ENCODE measurements at regions not wholly inside any gene's neighbourhood (a gene's known extent, or its start where the extent isn't known, plus 50 kb on each side); places are given as distances from the start of the nearest gene placed in this dataset.

DNA sequence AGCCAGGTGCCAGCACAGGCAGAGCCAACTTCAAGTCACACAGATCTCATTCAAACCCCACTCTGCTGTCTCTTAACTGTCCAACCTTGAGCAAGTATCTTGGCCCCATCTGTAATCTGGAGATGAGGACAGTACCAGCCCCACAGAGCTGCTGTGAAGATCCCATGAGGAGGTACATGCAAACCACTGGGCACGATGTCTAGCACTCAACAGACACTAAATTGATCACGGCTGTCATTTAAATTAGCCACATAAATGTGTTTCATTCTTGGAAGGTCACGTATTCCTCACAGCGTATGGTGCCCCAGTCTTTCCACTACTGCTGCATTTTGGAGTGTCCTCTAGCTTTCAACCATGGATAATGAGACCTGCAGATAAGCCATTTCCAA is 167.6 kb upstream of the ID2 start:
- DNase-seq: no peak

DNA sequence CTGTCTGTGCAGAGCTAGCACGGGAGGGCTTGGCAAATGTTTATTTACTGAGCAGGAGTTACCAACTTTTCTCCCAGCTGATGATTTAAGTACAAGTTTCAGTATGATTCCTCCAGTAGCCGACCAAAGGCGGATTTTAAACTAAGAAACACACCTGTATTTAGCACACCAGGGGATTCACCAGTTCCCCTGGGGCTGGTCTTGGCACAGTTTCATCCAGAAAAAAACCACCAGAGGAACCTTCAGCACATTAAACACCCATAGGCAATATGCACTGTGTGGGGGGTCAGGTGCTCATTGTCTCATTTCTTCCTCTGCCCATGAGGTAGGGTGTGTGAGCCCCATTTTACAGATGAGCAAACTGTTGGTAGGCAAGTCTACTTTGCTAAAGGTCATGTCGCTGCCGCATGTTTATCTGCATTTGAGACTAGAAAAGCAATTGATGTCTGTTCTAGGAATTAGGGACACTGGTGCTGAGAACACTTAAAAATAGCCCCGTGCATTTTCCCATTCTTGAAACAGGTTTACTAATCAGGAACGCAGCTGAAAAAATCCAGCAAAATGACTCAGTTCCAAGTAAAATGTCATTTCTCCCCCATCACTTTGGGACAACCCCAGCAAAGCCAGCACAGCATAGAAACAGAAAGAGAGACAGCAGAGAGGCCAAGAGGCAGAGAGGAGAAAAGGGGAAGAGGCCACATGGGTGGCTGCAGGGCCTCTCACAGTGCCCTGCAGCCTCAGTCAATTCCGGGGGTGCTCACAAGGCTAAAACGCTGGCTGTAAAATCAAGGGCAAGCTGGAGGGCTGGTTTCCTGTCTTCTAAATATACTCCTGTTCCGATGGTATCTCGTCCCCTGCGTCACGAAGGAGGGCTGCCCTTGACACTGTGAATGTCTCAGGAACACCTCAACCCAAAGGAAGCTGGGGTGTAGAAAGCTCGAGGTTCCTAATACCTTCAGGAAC is 166.8 kb upstream of the ID2 start:
- peak in 1 of 3 donors; percentile 22 for DNase-seq

DNA sequence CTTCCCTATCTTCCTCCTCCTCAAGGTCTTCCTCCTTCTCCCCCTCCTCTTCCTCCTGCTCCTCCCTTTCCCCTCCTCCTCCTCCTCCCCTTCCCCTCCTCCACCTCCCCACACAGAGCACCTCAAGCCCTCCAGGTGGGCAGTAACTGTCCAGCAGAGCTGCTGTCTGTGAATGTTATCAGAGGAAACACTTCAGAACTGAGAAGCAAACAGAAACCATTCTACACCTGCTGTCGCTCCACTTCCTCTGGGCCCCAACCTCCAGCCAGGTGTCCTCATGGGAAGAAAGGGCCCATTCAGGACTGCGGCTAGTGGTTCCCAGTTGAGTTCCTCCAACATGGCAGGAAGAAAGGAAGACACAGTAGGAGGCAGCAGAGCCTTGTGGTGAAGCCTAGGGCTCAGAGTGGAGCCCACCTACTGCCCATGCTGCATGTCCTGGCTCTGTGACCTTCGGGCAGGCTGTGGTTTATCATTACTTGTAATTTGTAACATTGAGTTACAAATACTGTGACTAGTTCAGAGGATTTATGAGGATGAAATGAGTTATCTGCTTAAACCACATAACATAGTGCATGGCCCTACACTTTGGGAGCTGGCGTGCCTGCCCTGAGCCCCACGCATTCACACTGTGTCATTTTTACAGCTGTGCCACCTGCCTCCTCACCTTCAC is 165.9 kb upstream of the ID2 start:
- DNase-seq: no peak

DNA sequence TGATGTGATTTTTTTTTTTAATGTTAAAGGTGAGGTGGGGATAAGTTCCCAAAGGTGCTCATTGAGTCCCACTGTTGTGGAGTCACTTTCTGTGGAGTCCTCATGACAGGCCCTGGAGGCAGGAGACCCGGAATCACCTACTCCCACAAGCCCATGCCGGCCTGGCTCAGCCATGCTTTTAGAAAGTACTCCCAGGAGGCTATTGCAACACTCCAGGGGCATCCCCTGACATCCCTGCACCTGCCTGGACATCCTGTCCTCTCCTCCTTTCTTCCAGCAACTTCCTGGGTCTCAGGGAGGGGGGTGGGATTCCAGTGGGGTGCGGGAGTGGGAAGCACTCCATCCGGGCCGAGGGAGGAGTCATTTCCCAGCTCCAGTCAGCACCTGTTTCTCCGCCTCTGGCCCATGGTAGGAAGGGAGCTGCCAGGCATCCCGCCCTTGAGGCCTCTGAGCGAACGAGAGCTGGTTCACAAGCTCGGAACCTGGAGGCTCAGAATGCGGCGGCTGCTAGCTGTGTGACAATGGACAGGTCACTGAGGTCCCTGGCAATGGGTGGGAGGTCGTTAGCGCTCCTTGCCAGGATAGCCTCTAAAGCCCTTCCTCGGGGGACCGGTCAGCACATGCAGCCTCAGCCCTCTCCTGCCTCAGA is 163.9 kb upstream of the ID2 start:
- no peak for DNase-seq

DNA sequence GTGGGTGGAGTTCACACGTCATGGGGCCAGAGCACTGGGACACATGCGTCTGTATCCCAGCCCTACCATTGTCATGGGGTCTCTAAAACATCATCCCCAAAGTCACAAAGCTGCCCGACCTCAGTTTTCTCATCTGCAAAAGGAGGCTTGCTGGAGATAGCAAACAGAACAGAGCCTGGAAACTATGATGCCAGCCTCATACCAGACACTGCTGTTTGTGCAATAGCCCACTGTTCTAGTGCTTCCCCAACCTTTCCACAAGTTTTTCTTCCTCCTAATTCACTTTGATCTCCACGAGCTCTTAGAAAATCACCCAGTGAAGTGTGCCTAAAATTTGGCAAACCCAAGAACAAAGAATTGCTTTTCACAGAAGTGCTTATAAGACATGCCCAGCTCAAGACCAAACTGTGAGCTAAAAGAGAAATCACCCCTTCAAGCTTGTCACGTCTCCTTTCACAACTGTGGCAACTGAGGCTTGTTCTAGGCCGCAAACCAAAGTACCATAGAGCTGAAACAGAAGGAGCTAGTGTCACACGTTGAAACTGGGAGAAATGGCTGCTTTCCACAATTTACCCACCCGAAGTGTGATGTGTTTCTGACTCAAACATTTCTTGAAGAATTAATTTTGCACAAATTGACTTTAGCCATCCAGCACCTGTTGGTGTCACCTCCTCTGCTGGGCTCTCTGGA is 162.7 kb upstream of the ID2 start:
- no peak for DNase-seq

DNA sequence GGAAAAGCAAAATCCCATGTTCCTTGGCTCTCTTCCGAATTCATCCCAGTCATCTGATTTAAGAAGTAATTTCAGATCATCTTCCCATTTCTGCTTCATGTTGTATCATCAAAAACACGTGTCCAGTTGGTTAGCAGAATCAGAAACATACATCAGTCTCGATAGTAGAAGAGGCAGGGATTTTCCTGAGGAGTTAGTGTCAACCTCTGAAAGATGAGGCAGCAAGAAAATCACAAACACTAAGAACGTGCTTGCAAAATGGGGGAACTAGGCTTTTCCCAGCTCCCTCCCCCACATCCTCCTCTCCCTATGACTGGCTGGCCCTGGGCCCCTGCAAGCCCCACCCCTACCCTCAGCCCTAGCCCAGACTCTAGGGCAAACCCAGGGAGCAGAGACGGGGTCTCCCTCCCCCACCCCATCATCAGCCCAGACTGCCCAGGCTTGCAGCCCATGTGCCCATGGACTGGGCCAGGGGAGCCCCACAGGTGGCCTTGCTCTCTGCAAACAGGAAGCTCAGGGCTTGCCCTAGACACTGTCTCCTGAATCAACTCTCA is 161.0 kb upstream of the ID2 start:
- no peak for DNase-seq

DNA sequence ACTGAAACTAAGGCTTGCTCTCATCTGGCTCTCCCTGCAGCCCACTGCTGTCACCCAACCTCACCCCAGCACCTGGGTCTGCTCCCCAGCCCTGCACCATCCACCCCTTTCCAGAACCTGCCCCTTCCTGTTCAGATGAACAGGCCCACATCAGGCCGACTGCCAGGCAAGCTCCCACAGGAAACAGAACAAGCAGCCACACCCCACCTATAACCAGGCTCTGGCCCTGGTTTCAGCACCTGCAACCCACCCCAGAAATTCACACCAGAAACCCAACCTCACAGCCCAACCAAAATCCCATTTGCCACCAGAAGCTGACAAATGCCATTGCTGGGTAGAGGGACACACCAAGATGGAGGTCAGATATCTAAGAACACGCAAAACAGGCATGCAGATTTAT is 159.2 kb upstream of the ID2 start:
- no peak for DNase-seq

DNA sequence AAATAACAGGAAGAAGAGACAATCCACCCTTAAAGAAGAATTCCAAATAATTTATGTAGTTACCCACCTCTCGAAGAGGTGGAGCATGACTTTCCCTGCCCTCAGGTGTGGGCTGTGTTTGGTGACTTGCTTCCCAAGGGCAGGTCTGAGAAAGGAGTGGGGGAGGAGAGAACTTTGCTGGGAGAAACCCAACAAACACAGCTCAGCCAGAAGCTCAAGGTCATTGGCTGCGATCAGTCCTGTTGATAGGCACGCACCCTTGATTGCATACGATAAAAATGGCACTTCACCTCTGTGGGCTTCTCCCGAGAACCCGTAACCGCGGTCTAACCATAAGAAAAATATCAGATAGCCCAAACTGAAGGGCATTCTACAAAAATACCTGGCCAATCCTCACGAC is 157.5 kb upstream of the ID2 start:
- no peak for DNase-seq

DNA sequence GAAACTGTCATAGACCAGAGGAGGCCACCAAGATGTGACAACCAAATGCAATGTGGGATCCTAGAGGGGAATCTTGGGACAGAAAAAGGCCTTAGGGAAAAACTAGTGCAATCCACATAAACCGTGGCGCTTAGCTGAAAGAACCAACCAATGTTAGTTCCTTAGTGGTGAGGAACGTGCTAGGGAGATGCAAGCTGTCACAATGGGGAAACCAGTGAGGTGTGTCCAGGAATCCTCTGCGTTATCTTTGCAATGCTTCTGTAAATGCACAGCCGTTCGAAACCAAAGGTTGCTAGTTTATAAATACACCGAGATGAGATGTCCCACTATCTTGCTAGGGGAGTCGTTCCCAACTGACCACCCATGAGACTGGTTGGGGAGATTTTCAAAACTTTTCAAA is 157.0 kb upstream of the ID2 start:
- DNase-seq: no peak

DNA sequence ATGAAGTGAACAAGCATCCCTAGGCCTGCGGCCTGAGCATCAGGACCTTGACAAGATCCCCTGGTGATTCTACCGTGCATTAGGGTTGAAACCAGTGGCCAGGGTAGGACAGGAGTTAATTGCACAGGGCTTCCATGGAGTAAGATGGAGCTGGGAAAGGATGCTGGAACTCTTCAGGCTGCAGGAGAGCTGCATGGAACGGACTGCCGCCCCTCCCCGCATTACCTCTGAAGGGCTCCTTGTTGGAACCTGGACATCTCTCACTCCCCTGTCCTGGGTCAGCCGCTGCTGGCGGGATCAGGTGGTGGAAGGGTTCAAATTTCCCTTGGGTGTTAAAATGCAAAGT is 156.6 kb upstream of the ID2 start:
- DNase-seq: no peak

DNA sequence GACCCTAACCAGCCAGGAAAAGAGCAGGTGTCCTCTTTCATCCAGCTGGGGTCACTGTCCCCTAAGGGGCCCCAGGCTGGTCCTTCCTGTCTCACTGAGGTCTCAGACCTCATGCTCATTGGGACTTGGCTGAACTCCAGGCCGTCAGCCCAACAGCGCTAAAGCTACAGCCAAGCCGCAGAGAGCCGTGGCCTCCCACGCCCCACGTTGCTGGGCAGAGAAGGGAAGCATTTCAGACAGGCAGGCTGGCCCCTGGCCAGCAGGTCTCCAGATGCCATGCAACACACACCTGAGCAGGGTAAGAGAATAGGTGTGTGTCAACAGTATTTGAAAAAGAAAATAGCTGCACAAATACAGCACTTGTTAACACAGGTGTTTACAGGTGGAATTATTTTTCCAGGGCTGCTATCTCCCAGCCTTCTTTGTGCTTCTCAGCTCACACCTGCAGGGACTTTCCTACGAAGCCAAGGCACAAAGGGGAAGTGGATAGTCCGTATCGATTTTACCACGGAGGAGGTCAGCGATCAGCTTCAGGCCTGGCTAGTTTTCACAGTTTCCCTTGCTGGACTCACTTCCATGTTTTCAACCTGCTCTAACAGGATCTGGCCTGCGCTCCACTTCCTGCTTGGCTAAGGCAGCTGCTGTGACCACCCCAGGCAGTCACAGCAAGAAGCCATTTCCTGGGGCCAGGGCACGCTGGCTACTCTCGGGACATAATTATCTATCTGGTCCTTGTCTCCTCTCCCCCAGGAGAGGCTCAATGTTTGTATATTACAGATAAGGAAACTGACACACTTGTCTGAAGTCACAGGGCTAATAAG is 156.1 kb upstream of the ID2 start:
- peak; percentile 52 to 71 (median 68) for DNase-seq

DNA sequence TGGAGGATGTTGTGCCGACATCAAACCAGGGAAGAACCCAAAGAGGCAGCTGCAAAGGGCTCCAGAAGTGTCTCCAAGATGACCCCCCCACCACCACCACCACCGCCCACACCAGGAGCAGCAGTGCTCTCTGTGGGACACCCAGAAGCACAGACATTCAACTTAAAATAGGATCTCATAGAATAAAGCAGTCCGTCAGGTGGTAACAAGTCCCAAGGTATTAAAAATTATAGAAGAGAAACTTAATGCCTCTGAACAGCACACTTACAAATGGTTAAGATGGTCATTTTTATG is 155.5 kb upstream of the ID2 start:
- no peak for DNase-seq

DNA sequence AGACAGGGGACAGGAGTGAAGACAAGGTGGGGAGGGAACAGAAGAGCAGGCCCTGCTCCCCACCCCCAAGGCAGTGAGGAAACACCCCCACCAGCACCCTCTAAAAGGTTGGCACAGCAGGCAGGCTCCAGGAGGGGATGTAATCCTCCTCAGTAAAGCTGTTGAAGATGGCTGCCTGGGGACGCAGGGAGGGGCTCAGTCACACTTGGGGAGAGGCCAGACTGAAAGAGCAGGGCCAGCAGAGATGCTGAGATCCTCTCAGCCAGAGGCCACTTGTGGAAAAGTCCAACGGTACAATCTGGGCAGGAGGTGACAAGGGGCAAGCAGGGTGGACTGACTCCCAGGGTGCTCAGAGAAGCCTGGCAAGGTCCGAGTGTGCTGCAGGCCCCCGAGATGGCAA is 154.8 kb upstream of the ID2 start:
- no peak for DNase-seq

DNA sequence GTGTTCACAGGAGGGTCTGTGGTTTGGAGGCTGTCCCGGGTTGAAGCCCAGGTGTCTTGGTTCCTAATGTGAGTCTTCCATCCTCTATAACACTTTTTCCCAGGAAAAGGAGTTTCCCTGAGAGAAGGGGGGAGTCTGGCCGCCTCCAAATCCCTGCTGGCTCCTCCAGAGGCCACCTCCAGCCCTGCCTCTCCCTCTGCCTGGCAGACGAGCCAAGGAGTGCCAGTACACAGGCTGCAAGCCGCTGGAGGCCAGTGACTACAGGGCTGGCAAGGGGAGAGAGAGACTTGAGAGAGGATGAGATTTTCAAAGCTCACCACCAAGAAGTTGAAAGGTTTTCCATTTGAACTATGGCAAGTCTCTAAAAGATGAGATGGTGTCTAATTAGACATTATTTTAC is 154.2 kb upstream of the ID2 start:
- no peak for DNase-seq

DNA sequence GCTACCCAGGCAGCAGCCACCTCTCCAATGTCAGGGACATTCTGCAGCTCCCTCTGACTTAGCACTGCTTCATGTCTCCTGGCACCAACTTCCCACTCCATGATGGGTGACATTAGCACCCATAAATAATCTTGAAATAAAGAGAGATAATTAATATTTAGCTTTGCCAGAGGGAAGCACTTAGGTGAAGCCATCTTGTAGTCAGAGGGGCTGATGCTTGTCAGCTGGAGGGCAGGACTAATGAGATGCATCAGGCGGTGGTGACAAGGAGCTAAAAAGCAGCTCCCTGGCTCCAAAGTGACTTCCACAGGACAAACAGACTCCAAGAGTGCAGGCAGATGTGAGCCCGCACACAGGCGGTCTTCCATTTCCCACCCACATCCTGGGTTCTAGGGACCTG is 153.0 kb upstream of the ID2 start:
- DNase-seq: no peak

DNA sequence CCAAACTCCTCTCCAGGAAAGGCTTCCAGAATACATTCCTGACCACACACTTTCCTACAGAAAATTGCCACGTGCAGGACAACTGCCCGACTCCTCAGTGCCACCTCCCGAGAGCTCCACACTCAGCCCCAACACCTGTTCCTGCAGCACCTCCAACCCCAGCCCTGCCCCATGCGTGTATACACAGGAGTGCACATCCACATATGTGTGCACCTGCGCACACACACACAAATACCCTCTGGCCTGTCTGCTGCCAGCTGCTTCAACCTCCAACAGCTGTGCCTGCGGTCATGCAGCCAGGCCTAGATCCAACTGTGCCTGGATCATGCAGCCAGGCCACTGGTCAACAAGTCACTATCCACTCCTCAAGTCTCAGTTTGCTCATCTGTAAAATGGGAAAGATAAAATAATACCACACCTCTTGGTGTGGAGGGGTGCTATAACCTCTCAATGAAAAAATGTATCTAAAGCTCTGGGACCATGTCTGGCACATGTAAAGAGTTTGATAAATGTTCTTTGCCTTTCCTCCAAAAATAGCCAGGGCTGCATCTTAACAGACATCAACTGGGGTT is 152.1 kb upstream of the ID2 start:
- DNase-seq: no peak

DNA sequence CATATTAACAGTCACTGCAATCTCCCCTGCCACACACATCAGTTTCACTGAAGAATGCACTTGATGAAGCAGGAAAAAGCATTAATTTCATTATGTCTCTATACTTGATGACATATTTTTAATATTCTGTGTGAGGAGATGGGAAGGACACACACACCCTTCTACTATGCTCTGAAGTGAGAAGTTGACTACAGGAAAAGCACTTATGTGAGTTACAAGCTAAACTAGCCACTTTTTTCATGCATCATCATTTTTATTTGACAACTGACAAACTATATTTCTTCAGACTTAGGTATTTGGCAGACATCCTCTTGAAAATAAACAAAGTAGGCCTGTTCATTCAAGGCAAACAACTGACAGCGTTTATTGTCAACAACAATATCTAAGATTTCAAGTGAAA is 150.4 kb upstream of the ID2 start:
- no peak for DNase-seq

DNA sequence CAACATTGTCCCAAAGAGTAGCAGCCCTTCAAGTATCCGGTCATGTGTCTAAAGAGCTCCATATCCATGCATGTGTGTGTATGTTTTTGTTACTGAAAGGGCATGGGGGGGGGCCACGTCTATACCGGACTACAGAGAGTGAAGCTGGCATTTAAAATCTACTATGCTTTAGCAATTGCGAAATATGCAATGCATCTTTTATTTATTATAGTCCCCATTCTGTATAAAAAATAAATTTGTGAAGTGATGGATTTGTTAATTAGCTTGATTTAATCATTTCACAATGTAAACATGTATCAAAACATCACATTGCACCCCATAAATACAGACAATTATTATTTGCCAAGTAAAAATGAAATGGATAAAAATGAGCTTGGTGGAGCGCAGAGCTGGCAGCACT is 149.4 kb upstream of the ID2 start:
- no peak for DNase-seq

DNA sequence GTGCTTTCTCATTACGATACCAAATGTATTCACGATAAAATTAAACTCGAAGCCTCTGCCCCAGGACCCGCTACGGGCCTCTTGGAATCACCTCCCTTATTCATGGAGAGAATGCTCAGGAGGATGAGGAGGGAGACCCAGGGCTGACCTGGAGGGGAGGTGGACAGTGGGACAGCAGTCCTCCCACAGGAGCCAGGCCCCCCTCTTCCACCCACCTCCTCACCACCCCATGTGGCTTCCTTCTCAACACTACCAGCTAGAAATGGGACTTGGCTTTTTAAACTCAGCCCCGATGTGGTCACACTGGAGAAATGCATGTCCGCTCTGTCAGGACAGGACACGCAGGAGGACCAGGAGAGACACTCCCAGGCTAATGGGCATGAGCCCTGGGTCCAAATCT is 147.9 kb upstream of the ID2 start:
- no peak for DNase-seq

DNA sequence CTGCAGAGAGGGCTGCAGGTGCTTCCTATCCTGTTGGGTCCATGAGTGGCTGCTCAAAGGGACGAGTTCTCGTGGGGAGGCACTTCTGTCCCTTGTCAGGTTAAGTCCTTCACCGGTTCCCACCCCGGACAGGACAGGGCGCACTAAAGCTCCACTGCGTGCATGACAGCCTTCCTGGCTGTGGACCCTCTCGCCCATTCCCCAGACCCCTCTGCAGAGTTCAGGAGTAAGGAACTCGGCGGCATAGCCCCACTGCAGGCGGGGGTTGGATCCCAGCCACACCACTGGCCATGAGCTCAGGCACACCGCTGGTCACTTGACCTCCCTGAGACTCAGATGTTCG is 147.5 kb upstream of the ID2 start:
- DNase-seq: peak in 1 of 3 donors; percentile 47
